H1 (cell line): ENCODE measurements at regions not wholly inside any gene's neighbourhood (a gene's known extent, or its start where the extent isn't known, plus 50 kb on each side); places are given as distances from the start of the nearest gene placed in this dataset.
A peak's percentile ranks its signal among the peaks of the same experiment; 100 is the strongest.

Experiments
- CTCF ChIA-PET: fragments of 300-600 bp; sonication (Branson Sonifier 250); formaldehyde crosslinking; loops from one replicate; lab custom pipeline; 2021; ENCODE audit not compliant: partially characterized antibody; lab: Charles Lee
- POLR2A ChIA-PET: fragments of 300-600 bp; sonication (Branson Sonifier 250); formaldehyde crosslinking; loops from one replicate; lab custom pipeline; 2021; ENCODE audit warnings: inconsistent platforms; ENCODE audit not compliant: partially characterized antibody; lab: Charles Lee
- DNase-seq, 2 experiments: peaks; one replicate each; pipeline versions ENCODE4 v3.0.0 to v3.0.0-alpha.2; 2010 to 2022; ENCODE audit warnings: low spot score in 2 of 2, low read depth in 1 of 2, mixed read lengths in 1 of 2
- FAIRE-seq: peaks from 2 replicates; lab custom pipeline; 2011; peaks lifted over from hg19 to GRCh38; lab: Jason Lieb, UNC
- H2AFZ ChIP-seq: 2 replicates; pipeline ENCODE4 v1.8.1; 2012; ENCODE audit warnings: low read length, inconsistent platforms
- H2AK5ac ChIP-seq: 2 replicates; pipeline ENCODE4 v1.6.1; 2013; ENCODE audit warnings: low read depth, low read length
- H2BK120ac ChIP-seq: replicated peaks from 2 replicates; pipeline ENCODE3; 2013; ENCODE audit warnings: low read depth, low read length, inconsistent platforms
- H2BK12ac ChIP-seq: 2 replicates; pipeline ENCODE4 v1.6.1; 2013; ENCODE audit warnings: low read depth, low read length
- H2BK15ac ChIP-seq: 2 replicates; pipeline ENCODE4 v1.6.1; 2013; ENCODE audit warnings: low read length
- H2BK20ac ChIP-seq: 2 replicates; pipeline ENCODE4 v1.6.1; 2013; ENCODE audit warnings: low read length
- H2BK5ac ChIP-seq: 2 replicates; pipeline ENCODE4 v1.6.1; 2013; ENCODE audit warnings: low read depth, low read length
- H3K14ac ChIP-seq: 2 replicates; pipeline ENCODE4 v1.6.1; 2013; ENCODE audit warnings: inconsistent platforms; ENCODE audit not compliant: insufficient read length
- H3K18ac ChIP-seq: 2 replicates; pipeline ENCODE4 v1.6.1; 2013; ENCODE audit warnings: low read length; ENCODE audit errors: extremely low read depth
- H3K23ac ChIP-seq: 2 replicates; pipeline ENCODE4 v1.6.1; 2013; ENCODE audit warnings: inconsistent platforms; ENCODE audit not compliant: insufficient read length
- H3K23me2 ChIP-seq: 2 replicates; pipeline ENCODE4 v1.6.1; 2013; ENCODE audit warnings: low read depth, low read length
- H3K27ac ChIP-seq: 2 replicates; pipeline ENCODE4 v1.6.1; 2011; ENCODE audit warnings: low read depth, low read length, inconsistent platforms
- H3K27me3 ChIP-seq, 4 experiments: replicated peaks in 1 of 4; 1 replicate in 1 of 4; 2 replicates in 3 of 4; pipeline versions ENCODE4 v1.6.1 to v1.8.1; 2011 to 2013; ENCODE audit warnings: low read length in 3 of 4, mild to moderate bottlenecking in 3 of 4, inconsistent platforms in 2 of 4, mixed read lengths in 2 of 4, moderate library complexity in 1 of 4; ENCODE audit not compliant: control insufficient read depth in 3 of 4, insufficient read depth in 3 of 4; ENCODE audit errors: extremely low read depth in 1 of 4
- H3K36me3 ChIP-seq, 4 experiments: 2 replicates each; pipeline versions ENCODE4 v1.6.1 to v1.8.1; 2011 to 2013; ENCODE audit warnings: mild to moderate bottlenecking in 4 of 4, low read length in 3 of 4, moderate library complexity in 2 of 4, control low read depth in 1 of 4, inconsistent platforms in 1 of 4; ENCODE audit not compliant: insufficient read depth in 4 of 4, control insufficient read depth in 2 of 4
- H3K4ac ChIP-seq: replicated peaks from 2 replicates; pipeline ENCODE3; 2013; ENCODE audit warnings: low read length, low read depth, mixed read lengths, inconsistent platforms; ENCODE audit not compliant: insufficient read length
- H3K4me1 ChIP-seq, 4 experiments: replicated peaks in 1 of 4; 1 replicate in 1 of 4; 2 replicates in 3 of 4; pipeline versions ENCODE4 v1.6.1 to v1.8.1; 2011 to 2013; ENCODE audit warnings: low read length in 3 of 4, inconsistent platforms in 2 of 4, mixed read lengths in 1 of 4; ENCODE audit not compliant: insufficient read depth in 4 of 4, control insufficient read depth in 3 of 4
- H3K4me2 ChIP-seq, 2 experiments: 2 replicates each; pipeline versions ENCODE4 v1.6.1 to v1.8.1; 2011 to 2013; ENCODE audit warnings: low read depth in 2 of 2, low read length in 2 of 2, control low read depth in 1 of 2, inconsistent platforms in 1 of 2, mild to moderate bottlenecking in 1 of 2; ENCODE audit not compliant: insufficient read depth in 1 of 2
- H3K4me3 ChIP-seq, 4 experiments: fragments of 200-600, 300-600 bp in 1 of 4; sonication (generic), shearing (Covaris generic), sonication (Bioruptor Twin) in 1 of 4; 2 replicates each; pipeline versions ENCODE4 v1.5.1 to v1.8.1; 2011 to 2016; ENCODE audit warnings: low read length in 4 of 4, low read depth in 3 of 4, control low read depth in 2 of 4, inconsistent platforms in 2 of 4, mild to moderate bottlenecking in 2 of 4, mixed read lengths in 1 of 4, moderate library complexity in 1 of 4; ENCODE audit not compliant: insufficient read depth in 2 of 4; ENCODE audit errors: extremely low read depth in 1 of 4
- H3K56ac ChIP-seq: replicated peaks from 2 replicates; pipeline ENCODE3; 2013; ENCODE audit warnings: low read depth, mild to moderate bottlenecking, mixed read lengths, low read length, inconsistent platforms; ENCODE audit not compliant: insufficient read length
- H3K79me1 ChIP-seq: 2 replicates; pipeline ENCODE4 v1.6.1; 2013; ENCODE audit warnings: low read depth, low read length, control low read depth
- H3K79me2 ChIP-seq, 2 experiments: 2 replicates each; pipeline versions ENCODE4 v1.6.1 to v1.8.1; 2012 to 2013; ENCODE audit warnings: low read length in 2 of 2, mild to moderate bottlenecking in 2 of 2, inconsistent platforms in 1 of 2; ENCODE audit not compliant: insufficient read depth in 2 of 2, control insufficient read depth in 1 of 2
- H3K9ac ChIP-seq, 4 experiments: replicated peaks in 1 of 4; 1 replicate in 1 of 4; 2 replicates in 3 of 4; pipeline versions ENCODE4 v1.6.1 to v1.8.1; 2011 to 2013; ENCODE audit warnings: low read depth in 3 of 4, low read length in 3 of 4, control low read depth in 2 of 4, mild to moderate bottlenecking in 2 of 4, moderate library complexity in 2 of 4, inconsistent platforms in 1 of 4; ENCODE audit errors: extremely low read depth in 1 of 4
- H3K9me3 ChIP-seq, 2 experiments: 2 replicates each; pipeline versions ENCODE4 v1.6.1 to v1.8.1; 2012 to 2013; ENCODE audit warnings: mild to moderate bottlenecking in 2 of 2, moderate library complexity in 2 of 2, control low read depth in 1 of 2, inconsistent platforms in 1 of 2, low read depth in 1 of 2, low read length in 1 of 2, mixed read lengths in 1 of 2; ENCODE audit not compliant: insufficient read depth in 2 of 2
- H4K20me1 ChIP-seq, 2 experiments: replicated peaks in 1 of 2; 2 replicates each; pipeline versions ENCODE3 to v1.8.1; 2011 to 2013; ENCODE audit warnings: inconsistent platforms in 2 of 2, low read length in 2 of 2, mild to moderate bottlenecking in 1 of 2; ENCODE audit not compliant: insufficient read depth in 2 of 2, control insufficient read depth in 1 of 2
- H4K5ac ChIP-seq: 2 replicates; pipeline ENCODE4 v1.6.1; 2013; ENCODE audit warnings: low read length, low read depth, mixed read lengths, inconsistent platforms; ENCODE audit not compliant: insufficient read length
- H4K8ac ChIP-seq: 2 replicates; pipeline ENCODE4 v1.8.0; 2013; ENCODE audit warnings: mild to moderate bottlenecking, moderate library complexity, low read length, inconsistent platforms; ENCODE audit not compliant: insufficient read depth; ENCODE audit errors: extremely low read depth
- H4K91ac ChIP-seq: replicated peaks from 2 replicates; pipeline ENCODE3; 2013; ENCODE audit warnings: low read length, mixed read lengths, inconsistent platforms; ENCODE audit not compliant: insufficient read length
- BCL11A ChIP-seq, 2 experiments: IDR thresholded peaks; one replicate each; pipeline ENCODE4 v1.6.1; 2011; ENCODE audit warnings: low read depth in 2 of 2, low read length in 2 of 2, mild to moderate bottlenecking in 2 of 2
- EP300 ChIP-seq, 2 experiments: IDR thresholded peaks; 1 replicate in 1 of 2; 2 replicates in 1 of 2; pipeline ENCODE4 v1.6.1; 2011 to 2012; ENCODE audit warnings: low read depth in 2 of 2, low read length in 2 of 2, mild to moderate bottlenecking in 2 of 2, borderline replicate concordance in 1 of 2, inconsistent platforms in 1 of 2, moderate library complexity in 1 of 2
- NRF1 ChIP-seq: IDR thresholded peaks from 2 replicates; pipeline ENCODE4 v1.6.1; 2011; ENCODE audit warnings: mild to moderate bottlenecking, low read depth, low read length, improper control_type of control experiment
- POU5F1 ChIP-seq: IDR thresholded peaks from 2 replicates; pipeline ENCODE4 v1.6.1; 2011; ENCODE audit warnings: low read depth, mild to moderate bottlenecking, low read length, moderate library complexity
- RNF2 ChIP-seq: fragments of 200-900, 300-1000 bp; sonication (generic); IDR thresholded peaks from 2 replicates; pipeline ENCODE4 v1.7.1; 2016; ENCODE audit warnings: borderline replicate concordance, low read depth, mild to moderate bottlenecking, antibody characterized with exemption, low read length; ENCODE audit not compliant: poor library complexity, severe bottlenecking; ENCODE audit errors: missing control alignments
- SAP30 ChIP-seq: fragments of 300-600 bp; sonication (generic); IDR thresholded peaks from 2 replicates; pipeline ENCODE4 v1.7.1; 2012; ENCODE audit warnings: low read length, moderate library complexity, mild to moderate bottlenecking, inconsistent platforms; ENCODE audit not compliant: insufficient read depth, insufficient replicate concordance
- SIX5 ChIP-seq: IDR thresholded peaks from 2 replicates; pipeline ENCODE4 v1.6.1; 2011; ENCODE audit warnings: mild to moderate bottlenecking, low read depth, low read length
- SP1 ChIP-seq: IDR thresholded peaks from 2 replicates; pipeline ENCODE4 v1.6.1; 2011; ENCODE audit warnings: low read depth, low read length
- TAF1 ChIP-seq: IDR thresholded peaks from 2 replicates; pipeline ENCODE4 v1.6.1; 2011; ENCODE audit warnings: mild to moderate bottlenecking, low read depth, low read length
- WGBS, 2 experiments: shearing (Covaris generic) in 1 of 2; methylation state at CpG; one replicate each; pipeline versions ENCODE4 v1.1.6 to v1.1.7; 2013 to 2015; ENCODE audit warnings: low lambda C conversion rate in 2 of 2, mixed read lengths in 2 of 2, inconsistent platforms in 1 of 2, low coverage in 1 of 2, missing lambda C conversion rate in 1 of 2; ENCODE audit not compliant: insufficient replicate concordance in 2 of 2, insufficient coverage in 1 of 2, insufficient read length in 1 of 2; ENCODE audit errors: extremely low coverage in 1 of 2, missing lambda C conversion rate in 1 of 2; 5-methylcytosine and 5-hydroxymethylcytosine counted together
- TF ChIP-seq, protein P1 (sequence below): IDR thresholded peaks from 2 replicates; pipeline ENCODE4 v1.6.1; 2012; ENCODE audit warnings: inconsistent platforms

DNA sequence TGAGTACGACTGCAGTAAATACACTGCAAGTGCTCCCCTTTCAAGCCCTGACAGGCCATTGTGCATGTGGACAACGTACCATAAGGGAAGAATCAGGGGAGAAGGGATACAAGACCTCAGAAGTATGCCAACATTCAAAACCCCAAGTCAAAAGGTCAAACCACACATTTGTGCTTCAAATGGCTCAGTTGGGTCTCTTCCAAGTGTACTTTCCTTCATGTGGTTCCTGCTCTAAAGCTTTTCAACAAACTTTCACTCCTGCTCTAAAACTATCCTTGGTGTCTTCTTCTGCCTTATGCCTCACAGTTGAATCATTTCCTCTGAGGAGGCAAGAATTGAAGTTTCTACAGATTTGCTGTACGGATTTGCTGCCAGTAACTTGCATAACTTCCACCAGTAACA, 305.7 kb upstream of the SLIT2 start:
- WGBS, 2 experiments: 96% methylated on average over 3 of the region's 3 CpGs; no CpG with 5 or more reads in 1 of the 2 experiments
- H2BK12ac ChIP-seq: no peak overlapping the region
- no peaks in the 10 kb centered on the region for H4K20me1 ChIP-seq
- H2AFZ ChIP-seq: peak overlapping the region; percentile 78; the same call in 1 of the 2 replicates
- H4K5ac ChIP-seq: no peak overlapping the region
- H3K23me2 ChIP-seq: no peaks in the 10 kb centered on the region
- no peak overlapping the region for H3K4me2 ChIP-seq
- H3K79me2 ChIP-seq: no peaks in the 10 kb centered on the region
- H4K8ac ChIP-seq: no peak overlapping the region
- H3K9ac ChIP-seq: no peak overlapping the region
- no peak overlapping the region for H3K14ac ChIP-seq
- FAIRE-seq (no peak), DNase-seq (no peak)
- no peak overlapping the region for H2BK5ac ChIP-seq
- peaks cover 0 to 3% (median 0%) of the 10 kb centered on the region in 4 experiments; a peak in 1 of 7 replicates for H3K4me1 ChIP-seq
- no peak overlapping the region for H2BK120ac ChIP-seq
- CTCF ChIA-PET: no interaction called here
- H4K91ac ChIP-seq: no peak overlapping the region
- no peak overlapping the region for H3K4ac ChIP-seq
- no peaks in the 10 kb centered on the region for H3K79me1 ChIP-seq
- no peak overlapping the region for H3K27ac ChIP-seq
- H3K18ac ChIP-seq: no peak overlapping the region; the same call in 1 of the 2 replicates
- no peak overlapping the region for H2AK5ac ChIP-seq
- no peak overlapping the region for H3K23ac ChIP-seq
- no peaks in the 10 kb centered on the region for H3K36me3 ChIP-seq
- H3K9me3 ChIP-seq: no peaks in the 10 kb centered on the region
- no peak overlapping the region for H3K56ac ChIP-seq
- POLR2A ChIA-PET: no interaction called here
- no peak overlapping the region for H3K4me3 ChIP-seq
- no peak overlapping the region for H2BK15ac ChIP-seq
- H2BK20ac ChIP-seq: peak overlapping the region; percentile 80; the same call in 1 of the 2 replicates
- H3K27me3 ChIP-seq: no peaks in the 10 kb centered on the region
- no peak for TF ChIP-seq EP300 (IDR thresholded peaks at IDR 0.05; ENCODE audit: borderline replicate concordance in 1 of 2, low read depth in 2 of 2, low read length in 2 of 2)
- TF ChIP-seq, protein P1, sequence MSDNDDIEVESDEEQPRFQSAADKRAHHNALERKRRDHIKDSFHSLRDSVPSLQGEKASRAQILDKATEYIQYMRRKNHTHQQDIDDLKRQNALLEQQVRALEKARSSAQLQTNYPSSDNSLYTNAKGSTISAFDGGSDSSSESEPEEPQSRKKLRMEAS: no peak
- TF ChIP-seq BCL11A (IDR thresholded peaks at IDR 0.05; ENCODE audit: low read depth in 2 of 2, low read length in 2 of 2): no peak
- no peak for TF ChIP-seq SIX5
- TF ChIP-seq RNF2: no peak
- no peak for TF ChIP-seq TAF1
- no peak for TF ChIP-seq SAP30
- TF ChIP-seq POU5F1: no peak
- TF ChIP-seq NRF1: no peak
- no peak for TF ChIP-seq SP1
